DND-41 (cell line): ENCODE measurements at regions not wholly inside any gene's neighbourhood (a gene's known extent, or its start where the extent isn't known, plus 50 kb on each side); places are given as distances from the start of the nearest gene placed in this dataset.

Source experiments
- ATAC-seq: fragments of 200-7000 bp; cut with Tn5 transposase; 3 replicates; pipeline ENCODE4 v1.9.1; 2021; ENCODE audit warnings: low read depth; ENCODE audit not compliant: insufficient read depth
- DNase-seq: peaks from one replicate; pipeline ENCODE4 v3.0.0-alpha.2; 2020
- H2AFZ ChIP-seq: 2 replicates; pipeline ENCODE4 v1.6.0; 2012; ENCODE audit warnings: low read depth, low read length
- H3K27ac ChIP-seq: 2 replicates; pipeline ENCODE4 v1.5.1; 2012; ENCODE audit warnings: low read length, inconsistent platforms
- H3K27me3 ChIP-seq: fragments of 200-600 bp; sonication (generic); 2 replicates; pipeline ENCODE4 v1.6.0; 2012; ENCODE audit warnings: low read length, mild to moderate bottlenecking, inconsistent platforms; ENCODE audit not compliant: insufficient read depth, poor library complexity
- H3K36me3 ChIP-seq: 2 replicates; pipeline ENCODE4 v1.5.1; 2012; ENCODE audit warnings: low read length, inconsistent platforms; ENCODE audit not compliant: insufficient read depth
- H3K4me1 ChIP-seq: 2 replicates; pipeline ENCODE4 v1.5.1; 2012; ENCODE audit warnings: mild to moderate bottlenecking, low read length; ENCODE audit not compliant: insufficient read depth
- H3K4me2 ChIP-seq: 2 replicates; pipeline ENCODE4 v1.6.0; 2012; ENCODE audit warnings: mild to moderate bottlenecking, moderate library complexity, low read length, inconsistent platforms; ENCODE audit not compliant: insufficient read depth
- H3K4me3 ChIP-seq, 2 experiments: fragments of 200-600 bp in 1 of 2; shearing (Covaris generic) in 1 of 2; 2 replicates each; pipeline ENCODE4 v1.5.1; 2012 to 2016; ENCODE audit warnings: inconsistent platforms in 2 of 2, low read length in 2 of 2, mild to moderate bottlenecking in 2 of 2, low read depth in 1 of 2, moderate library complexity in 1 of 2
- H3K79me2 ChIP-seq: 2 replicates; pipeline ENCODE4 v1.6.0; 2012; ENCODE audit warnings: low read length, inconsistent platforms; ENCODE audit not compliant: insufficient read depth
- H3K9ac ChIP-seq: 2 replicates; pipeline ENCODE4 v1.6.0; 2012; ENCODE audit warnings: low read depth, mild to moderate bottlenecking, inconsistent platforms, low read length, moderate library complexity
- H3K9me3 ChIP-seq: 2 replicates; pipeline ENCODE4 v1.5.1; 2012; ENCODE audit warnings: low read length, moderate library complexity, mild to moderate bottlenecking, inconsistent platforms; ENCODE audit not compliant: insufficient read depth, severe bottlenecking
- H4K20me1 ChIP-seq: 2 replicates; pipeline ENCODE4 v1.6.0; 2012; ENCODE audit warnings: low read length; ENCODE audit not compliant: insufficient read depth
- EZH2 ChIP-seq: IDR thresholded peaks from 3 replicates; pipeline ENCODE4 v1.6.1; 2012; ENCODE audit warnings: borderline replicate concordance, low read depth, mild to moderate bottlenecking, moderate library complexity, low read length, inconsistent platforms; ENCODE audit not compliant: severe bottlenecking
- TF ChIP-seq, protein P1 (sequence below): IDR thresholded peaks from 2 replicates; pipeline ENCODE4 v1.5.1; 2012; ENCODE audit warnings: borderline replicate concordance, low read length, moderate library complexity, mild to moderate bottlenecking; ENCODE audit not compliant: poor library complexity, severe bottlenecking; ENCODE audit errors: extremely low read depth

GRCh38 chr6:141451511-141452353 is 681.0 kb upstream of the GJE1 start:
- DNase-seq (no peak), ATAC-seq (no peak)
- H3K36me3 ChIP-seq, result no peaks in the 10 kb centered on the region
- no peaks in the 10 kb centered on the region for H3K27me3 ChIP-seq
- H4K20me1 ChIP-seq, result no peaks in the 10 kb centered on the region
- no peaks in the 10 kb centered on the region for H3K4me1 ChIP-seq
- TF ChIP-seq EZH2, result no peak
- no peak overlapping the region for H3K4me3 ChIP-seq
- no peak overlapping the region for H3K27ac ChIP-seq
- H3K4me2 ChIP-seq, result no peak overlapping the region
- H3K9ac ChIP-seq, result no peak overlapping the region
- H3K9me3 ChIP-seq, result no peaks in the 10 kb centered on the region
- H2AFZ ChIP-seq, result no peak overlapping the region
- H3K79me2 ChIP-seq, result no peaks in the 10 kb centered on the region

DNA sequence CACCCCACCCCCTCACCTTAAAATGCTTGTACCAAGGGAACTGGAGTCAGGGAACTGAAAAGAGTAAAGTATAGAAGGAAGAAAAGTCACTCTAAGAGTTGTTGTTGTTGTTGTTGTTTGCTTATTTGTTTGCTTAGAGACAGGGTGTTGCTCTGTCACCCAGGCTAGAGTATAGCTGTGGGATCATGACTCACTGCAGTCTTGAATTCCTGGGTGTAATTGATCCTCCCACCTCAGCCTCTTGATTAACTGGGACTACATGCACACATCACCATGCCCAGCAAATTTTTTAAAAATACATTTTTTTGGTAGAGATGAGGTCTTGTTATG is 681.6 kb upstream of the GJE1 start:
- no peak for DNase-seq
- Histone ChIP-seq H3K4me1 (no peaks in the 10 kb centered on the region), H3K4me2 (no peak overlapping the region), H4K20me1 (no peaks in the 10 kb centered on the region), H3K27ac (no peak overlapping the region), H3K27me3 (no peaks in the 10 kb centered on the region), H3K9me3 (no peaks in the 10 kb centered on the region), H3K36me3 (no peaks in the 10 kb centered on the region), H3K79me2 (no peaks in the 10 kb centered on the region), H2AFZ (no peak overlapping the region), H3K4me3 (no peak overlapping the region), H3K9ac (no peak overlapping the region)
- no peak for ATAC-seq
- no peak for TF ChIP-seq EZH2
- TF ChIP-seq, protein P1, sequence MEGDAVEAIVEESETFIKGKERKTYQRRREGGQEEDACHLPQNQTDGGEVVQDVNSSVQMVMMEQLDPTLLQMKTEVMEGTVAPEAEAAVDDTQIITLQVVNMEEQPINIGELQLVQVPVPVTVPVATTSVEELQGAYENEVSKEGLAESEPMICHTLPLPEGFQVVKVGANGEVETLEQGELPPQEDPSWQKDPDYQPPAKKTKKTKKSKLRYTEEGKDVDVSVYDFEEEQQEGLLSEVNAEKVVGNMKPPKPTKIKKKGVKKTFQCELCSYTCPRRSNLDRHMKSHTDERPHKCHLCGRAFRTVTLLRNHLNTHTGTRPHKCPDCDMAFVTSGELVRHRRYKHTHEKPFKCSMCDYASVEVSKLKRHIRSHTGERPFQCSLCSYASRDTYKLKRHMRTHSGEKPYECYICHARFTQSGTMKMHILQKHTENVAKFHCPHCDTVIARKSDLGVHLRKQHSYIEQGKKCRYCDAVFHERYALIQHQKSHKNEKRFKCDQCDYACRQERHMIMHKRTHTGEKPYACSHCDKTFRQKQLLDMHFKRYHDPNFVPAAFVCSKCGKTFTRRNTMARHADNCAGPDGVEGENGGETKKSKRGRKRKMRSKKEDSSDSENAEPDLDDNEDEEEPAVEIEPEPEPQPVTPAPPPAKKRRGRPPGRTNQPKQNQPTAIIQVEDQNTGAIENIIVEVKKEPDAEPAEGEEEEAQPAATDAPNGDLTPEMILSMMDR, result no peak

DNA sequence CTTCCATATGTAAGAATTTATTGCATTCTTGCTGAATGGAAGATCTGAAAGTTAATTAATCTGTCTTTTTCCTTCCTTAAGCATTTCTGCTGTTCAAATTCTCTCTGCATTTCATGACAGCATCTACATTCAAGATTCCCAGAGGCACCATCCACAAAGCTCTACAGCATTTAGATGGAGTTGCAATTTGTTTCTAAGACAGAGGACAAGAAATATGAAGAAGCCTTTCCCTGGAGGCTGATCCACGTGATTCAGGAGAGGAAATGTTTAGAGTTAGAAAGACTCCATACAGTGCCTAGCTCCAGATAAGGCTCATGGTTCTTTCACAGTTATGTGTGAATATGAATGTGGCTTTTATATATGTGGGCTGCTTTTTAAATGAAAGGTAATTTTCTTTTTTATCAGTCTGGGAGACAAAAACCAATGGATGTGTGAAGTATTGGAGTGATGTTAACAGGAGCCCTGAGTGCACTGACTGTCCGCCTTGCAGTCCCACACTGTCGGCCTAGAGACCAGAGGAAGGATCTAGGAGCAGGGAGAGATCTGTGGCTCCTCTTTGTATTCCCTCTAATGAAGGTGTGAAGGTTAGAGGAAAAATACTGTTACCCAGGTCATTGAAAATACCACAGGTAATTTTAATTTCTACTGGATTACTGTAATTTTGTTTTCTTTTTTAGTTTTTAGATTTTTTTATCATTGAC is 686.6 kb upstream of the GJE1 start:
- no peak overlapping the region for H3K4me2 ChIP-seq
- no peak overlapping the region for H3K27ac ChIP-seq
- no peaks in the 10 kb centered on the region for H3K4me1 ChIP-seq
- TF ChIP-seq, protein P1, result no peak
- no peak for TF ChIP-seq EZH2
- H2AFZ ChIP-seq, result no peak overlapping the region
- DNase-seq, result no peak
- no peaks in the 10 kb centered on the region for H3K36me3 ChIP-seq
- no peaks in the 10 kb centered on the region for H3K27me3 ChIP-seq
- ATAC-seq, result no peak; the same call in 2 of the 3 replicates
- H4K20me1 ChIP-seq, result no peaks in the 10 kb centered on the region
- no peak overlapping the region for H3K4me3 ChIP-seq
- no peak overlapping the region for H3K9ac ChIP-seq
- no peaks in the 10 kb centered on the region for H3K9me3 ChIP-seq
- H3K79me2 ChIP-seq, result no peaks in the 10 kb centered on the region

- Histone ChIP-seq H3K36me3 (no peaks in the 10 kb centered on the region), H3K27me3 (no peaks in the 10 kb centered on the region)
These were observed 688.9 kb upstream of the GJE1 start for GRCh38 chr6:141443668-141444289.

More at GRCh38 chr6:141443668-141444289, 688.9 kb upstream of the GJE1 start:
- Histone ChIP-seq H3K4me1 (no peaks in the 10 kb centered on the region), H3K9ac (no peak overlapping the region), H4K20me1 (no peaks in the 10 kb centered on the region), H3K79me2 (no peaks in the 10 kb centered on the region), H2AFZ (no peak overlapping the region), H3K27ac (no peak overlapping the region), H3K9me3 (no peaks in the 10 kb centered on the region), H3K4me2 (no peak overlapping the region), H3K4me3 (no peak overlapping the region)
- no peak for ATAC-seq
- TF ChIP-seq, protein P1, result no peak
- no peak for TF ChIP-seq EZH2
- DNase-seq, result no peak
